BE2C (cell line): ENCODE measurements at regions not wholly inside any gene's neighbourhood (a gene's known extent, or its start where the extent isn't known, plus 50 kb on each side); places are given as distances from the start of the nearest gene placed in this dataset.

ENCODE experiments used
- DNase-seq: peaks from one replicate; pipeline ENCODE4 v3.0.0-alpha.2; 2020
- H3K27me3 ChIP-seq: fragments of 250-450 bp; sonication (Bioruptor Pico); 2 replicates; pipeline ENCODE4 v1.5.1; 2020; ENCODE audit warnings: mild to moderate bottlenecking
- H3K36me3 ChIP-seq: fragments of 250-450 bp; sonication (Bioruptor Pico); 2 replicates; pipeline ENCODE4 v1.5.1; 2020; ENCODE audit warnings: mild to moderate bottlenecking
- H3K4me1 ChIP-seq: fragments of 250-450 bp; sonication (Bioruptor Pico); 2 replicates; pipeline ENCODE4 v1.5.1; 2020
- H3K4me3 ChIP-seq: 2 replicates; pipeline ENCODE4 v1.5.1; 2011; ENCODE audit warnings: low read depth, low read length
- H3K9me3 ChIP-seq: fragments of 250-450 bp; sonication (Bioruptor Pico); 2 replicates; pipeline ENCODE4 v1.5.1; 2020
- TF ChIP-seq, protein P1 (sequence below): IDR thresholded peaks from 2 replicates; pipeline ENCODE4 v1.5.1; 2012; ENCODE audit warnings: mild to moderate bottlenecking, low read depth, low read length

GRCh38 chr20:50322703-50323131, 132.1 kb downstream of the CEBPB start:
- DNase-seq, result no peak
- Histone ChIP-seq H3K9me3 (no peaks in the 10 kb centered on the region), H3K4me3 (no peak overlapping the region), H3K36me3 (no peaks in the 10 kb centered on the region), H3K27me3 (no peaks in the 10 kb centered on the region), H3K4me1 (peaks cover 13% of the 10 kb centered on the region)
- TF ChIP-seq, protein P1, sequence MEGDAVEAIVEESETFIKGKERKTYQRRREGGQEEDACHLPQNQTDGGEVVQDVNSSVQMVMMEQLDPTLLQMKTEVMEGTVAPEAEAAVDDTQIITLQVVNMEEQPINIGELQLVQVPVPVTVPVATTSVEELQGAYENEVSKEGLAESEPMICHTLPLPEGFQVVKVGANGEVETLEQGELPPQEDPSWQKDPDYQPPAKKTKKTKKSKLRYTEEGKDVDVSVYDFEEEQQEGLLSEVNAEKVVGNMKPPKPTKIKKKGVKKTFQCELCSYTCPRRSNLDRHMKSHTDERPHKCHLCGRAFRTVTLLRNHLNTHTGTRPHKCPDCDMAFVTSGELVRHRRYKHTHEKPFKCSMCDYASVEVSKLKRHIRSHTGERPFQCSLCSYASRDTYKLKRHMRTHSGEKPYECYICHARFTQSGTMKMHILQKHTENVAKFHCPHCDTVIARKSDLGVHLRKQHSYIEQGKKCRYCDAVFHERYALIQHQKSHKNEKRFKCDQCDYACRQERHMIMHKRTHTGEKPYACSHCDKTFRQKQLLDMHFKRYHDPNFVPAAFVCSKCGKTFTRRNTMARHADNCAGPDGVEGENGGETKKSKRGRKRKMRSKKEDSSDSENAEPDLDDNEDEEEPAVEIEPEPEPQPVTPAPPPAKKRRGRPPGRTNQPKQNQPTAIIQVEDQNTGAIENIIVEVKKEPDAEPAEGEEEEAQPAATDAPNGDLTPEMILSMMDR, result no peak

GRCh38 chr20:50323209-50323608, 132.6 kb downstream of the CEBPB start:
- DNase-seq, result no peak
- no peaks in the 10 kb centered on the region for H3K36me3 ChIP-seq
- H3K9me3 ChIP-seq, result no peaks in the 10 kb centered on the region
- peaks cover 13% of the 10 kb centered on the region for H3K4me1 ChIP-seq
- no peaks in the 10 kb centered on the region for H3K27me3 ChIP-seq
- no peak overlapping the region for H3K4me3 ChIP-seq
- TF ChIP-seq, protein P1, result no peak

DNA sequence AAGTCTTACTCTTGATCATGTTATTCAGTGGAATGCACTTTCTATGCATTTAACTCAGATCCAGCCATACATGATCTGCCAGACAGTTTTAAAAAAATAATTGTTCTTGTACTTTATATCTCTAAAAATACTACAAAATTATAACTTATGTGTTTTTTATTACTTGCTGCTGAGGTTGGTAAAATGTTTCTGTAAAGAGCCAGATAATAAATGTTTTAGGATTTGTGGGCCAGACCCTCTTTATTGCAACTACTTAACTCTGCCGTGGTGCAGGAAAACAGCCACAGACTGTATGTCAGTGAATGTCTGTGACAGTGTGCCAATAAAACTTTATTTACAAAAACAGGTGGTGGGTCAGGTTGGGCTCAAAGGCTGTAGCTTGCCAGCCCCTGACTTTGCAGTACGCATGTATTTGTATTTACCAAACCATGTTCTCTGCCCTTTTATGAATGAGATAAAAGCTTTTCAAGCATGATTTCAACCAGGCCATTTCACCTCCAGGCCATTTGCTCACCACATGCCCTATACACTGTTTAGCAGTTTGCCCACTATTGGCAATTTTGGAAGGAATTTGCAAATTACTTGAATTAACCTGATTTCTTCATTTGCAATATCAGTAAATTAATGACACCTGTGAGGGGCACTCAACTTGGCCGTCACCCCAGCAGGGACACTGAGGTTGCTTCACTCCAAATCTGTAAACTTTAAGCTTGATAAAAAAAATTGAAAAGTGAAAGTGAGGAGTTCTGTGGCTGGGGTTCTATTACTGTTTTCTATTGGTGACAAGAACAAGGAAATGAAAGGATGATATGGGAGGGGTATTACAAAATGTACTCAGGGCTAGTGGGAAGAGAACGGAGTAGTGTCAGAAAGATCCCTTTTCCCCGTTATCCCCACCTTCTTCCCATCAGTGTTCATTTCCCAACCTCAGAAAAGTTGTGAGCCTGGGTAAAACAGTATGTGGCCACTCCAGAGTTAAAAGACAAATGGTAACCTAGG, 133.4 kb downstream of the CEBPB start:
- Histone ChIP-seq H3K4me1 (peaks cover 13% of the 10 kb centered on the region), H3K36me3 (no peaks in the 10 kb centered on the region), H3K27me3 (no peaks in the 10 kb centered on the region), H3K4me3 (no peak overlapping the region), H3K9me3 (no peaks in the 10 kb centered on the region)
- DNase-seq, result no peak
- TF ChIP-seq, protein P1, result no peak

DNA sequence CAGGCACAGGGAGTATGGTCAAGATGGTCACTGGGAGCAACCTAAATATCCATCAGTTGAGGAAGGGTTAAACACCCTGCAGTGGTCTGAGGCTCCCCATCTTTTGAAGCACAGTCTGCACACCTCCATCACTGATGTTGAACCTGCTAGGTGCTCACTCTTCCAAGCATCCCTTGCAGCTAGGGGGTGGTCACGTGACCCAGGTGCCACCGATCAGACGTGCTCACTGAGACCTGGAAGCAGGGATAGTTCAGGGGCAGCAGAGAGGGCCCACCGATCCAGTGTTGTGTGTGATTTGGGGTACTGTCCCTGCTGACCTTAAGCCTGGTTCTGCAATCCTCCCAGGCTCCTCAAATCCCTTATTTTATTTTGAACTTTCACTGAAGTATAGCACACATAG, 134.6 kb downstream of the CEBPB start:
- H3K36me3 ChIP-seq, result no peaks in the 10 kb centered on the region
- TF ChIP-seq, protein P1, result no peak
- no peaks in the 10 kb centered on the region for H3K27me3 ChIP-seq
- H3K9me3 ChIP-seq, result no peaks in the 10 kb centered on the region
- no peak for DNase-seq
- H3K4me3 ChIP-seq, result no peak overlapping the region
- peaks cover 13% of the 10 kb centered on the region for H3K4me1 ChIP-seq

DNA sequence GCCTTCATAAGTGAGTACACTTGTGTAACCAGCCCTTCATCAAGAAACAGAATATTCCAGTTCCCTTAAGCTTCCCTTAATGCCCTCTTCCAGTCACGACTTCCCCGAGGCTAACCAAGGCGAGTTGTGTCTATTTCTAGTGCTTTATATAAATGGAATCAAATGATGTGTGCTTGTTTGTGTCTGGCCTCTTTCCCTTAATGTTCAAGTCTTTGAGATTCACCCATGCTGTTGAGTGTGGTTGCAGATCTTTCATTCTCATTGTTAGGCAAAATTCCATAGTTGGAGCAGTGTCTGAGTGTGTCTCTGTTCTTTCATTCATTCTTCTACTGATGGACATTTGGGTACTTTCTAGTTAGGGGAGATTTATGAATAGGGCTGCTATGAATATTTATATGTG, 135.0 kb downstream of the CEBPB start:
- H3K27me3 ChIP-seq, result no peaks in the 10 kb centered on the region
- no peak overlapping the region for H3K4me3 ChIP-seq
- H3K36me3 ChIP-seq, result no peaks in the 10 kb centered on the region
- no peaks in the 10 kb centered on the region for H3K9me3 ChIP-seq
- H3K4me1 ChIP-seq, result peaks cover 13% of the 10 kb centered on the region
- TF ChIP-seq, protein P1, result no peak
- DNase-seq, result no peak

DNA sequence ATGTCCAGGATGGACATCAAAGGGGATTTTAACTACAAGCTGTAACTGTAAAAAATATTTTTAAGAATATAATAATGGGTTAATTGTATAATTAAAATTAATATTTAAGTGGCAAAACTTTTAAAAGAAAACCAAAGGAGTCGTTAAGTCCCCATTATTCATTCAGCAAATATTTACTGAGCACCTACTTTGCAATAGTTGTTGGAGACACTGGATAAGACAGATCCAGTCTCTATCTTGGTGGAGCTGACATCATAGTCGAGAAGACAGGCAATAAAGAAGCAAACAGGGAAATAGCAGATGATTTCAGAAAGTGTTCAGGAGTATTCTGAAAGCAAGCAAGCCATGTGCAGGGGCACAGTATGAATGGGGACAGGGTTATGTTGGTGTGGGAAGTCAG, 137.0 kb downstream of the CEBPB start:
- Histone ChIP-seq H3K36me3 (no peaks in the 10 kb centered on the region), H3K27me3 (no peaks in the 10 kb centered on the region), H3K9me3 (no peaks in the 10 kb centered on the region), H3K4me3 (no peak overlapping the region), H3K4me1 (no peaks in the 10 kb centered on the region)
- DNase-seq, result no peak
- TF ChIP-seq, protein P1, result no peak
